Caco-2 (cell line): ENCODE measurements at regions not wholly inside any gene's neighbourhood (a gene's known extent, or its start where the extent isn't known, plus 50 kb on each side); places are given as distances from the start of the nearest gene placed in this dataset.

Experiments
- BruUV-seq: library from RNA; stranded (reverse); fragments of 400-500 nt; replicated peaks from 2 replicates; lab custom pipeline; 2021; lab: Mats Ljungman, UMichigan
- CTCF ChIA-PET: fragments of 300-600 bp; sonication (Branson Sonifier 250); formaldehyde crosslinking; loops from one replicate; lab custom pipeline; 2022; ENCODE audit warnings: antibody characterized with exemption; lab: Charles Lee
- POLR2A ChIA-PET: fragments of 300-600 bp; sonication (Branson Sonifier 250); formaldehyde crosslinking; loops from one replicate; lab custom pipeline; 2022; ENCODE audit warnings: antibody characterized with exemption; lab: Charles Lee
- DNase-seq, 2 experiments: peaks; one replicate each; pipeline versions ENCODE4 v3.0.0 to v3.0.0-alpha.2; 2020 to 2022
- H3K27me3 ChIP-seq: replicated peaks from 2 replicates; pipeline ENCODE4 v1.6.0; 2011; ENCODE audit warnings: low read length; ENCODE audit not compliant: control insufficient read depth, insufficient read depth
- H3K36me3 ChIP-seq: 2 replicates; pipeline ENCODE4 v1.5.1; 2011; ENCODE audit warnings: low read length; ENCODE audit not compliant: control insufficient read depth, insufficient read depth
- H3K4me1 ChIP-seq: fragments of 250-450 bp; sonication (Bioruptor Pico); 2 replicates; pipeline ENCODE4 v1.5.1; 2020; ENCODE audit warnings: mild to moderate bottlenecking
- H3K4me3 ChIP-seq: 2 replicates; pipeline ENCODE4 v1.5.1; 2011; ENCODE audit warnings: low read depth, mild to moderate bottlenecking, control low read depth, low read length
- H3K9me3 ChIP-seq: fragments of 250-450 bp; sonication (Bioruptor Pico); 2 replicates; pipeline ENCODE4 v1.5.1; 2020; ENCODE audit warnings: mild to moderate bottlenecking, moderate library complexity
- H3K27ac Mint-ChIP-seq: one replicate; pipeline ENCODE4 v1.8.0; 2022; ENCODE audit warnings: mixed read lengths; ENCODE audit not compliant: unreplicated experiment
- H3K27me3 Mint-ChIP-seq: one replicate; pipeline ENCODE4 v1.8.0; 2022; ENCODE audit warnings: mixed read lengths; ENCODE audit not compliant: insufficient read depth, unreplicated experiment
- H3K36me3 Mint-ChIP-seq: one replicate; pipeline ENCODE4 v1.8.0; 2022; ENCODE audit warnings: mild to moderate bottlenecking, mixed read lengths; ENCODE audit not compliant: insufficient read depth, unreplicated experiment
- H3K4me1 Mint-ChIP-seq: one replicate; pipeline ENCODE4 v1.8.0; 2022; ENCODE audit warnings: low read depth, mixed read lengths; ENCODE audit not compliant: unreplicated experiment
- H3K4me3 Mint-ChIP-seq: one replicate; pipeline ENCODE4 v1.8.0; 2022; ENCODE audit warnings: mild to moderate bottlenecking, moderate library complexity, mixed read lengths; ENCODE audit not compliant: unreplicated experiment
- H3K9me3 Mint-ChIP-seq: one replicate; pipeline ENCODE4 v1.8.0; 2022; ENCODE audit warnings: mixed read lengths; ENCODE audit not compliant: unreplicated experiment
- intact Hi-C: fragments of 100-400 bp; cut with micrococcal nuclease; formaldehyde crosslinking; loops from one replicate; pipeline ENCODE4 v1.10.0; 2022; ENCODE audit not compliant: unreplicated experiment
- TF ChIP-seq, protein P1 (sequence below), 2 experiments: fragments of 200-600 bp in 1 of 2; IDR thresholded peaks; 1 replicate in 1 of 2; 2 replicates in 1 of 2; pipeline versions ENCODE4 v1.5.1 to v1.8.0; 2011 to 2022; ENCODE audit warnings: antibody characterized with exemption in 1 of 2, control low read depth in 1 of 2, inconsistent platforms in 1 of 2, low read depth in 1 of 2, low read length in 1 of 2, mild to moderate bottlenecking in 1 of 2, moderate library complexity in 1 of 2; ENCODE audit not compliant: insufficient read depth in 1 of 2, severe bottlenecking in 1 of 2, unreplicated experiment in 1 of 2

DNA sequence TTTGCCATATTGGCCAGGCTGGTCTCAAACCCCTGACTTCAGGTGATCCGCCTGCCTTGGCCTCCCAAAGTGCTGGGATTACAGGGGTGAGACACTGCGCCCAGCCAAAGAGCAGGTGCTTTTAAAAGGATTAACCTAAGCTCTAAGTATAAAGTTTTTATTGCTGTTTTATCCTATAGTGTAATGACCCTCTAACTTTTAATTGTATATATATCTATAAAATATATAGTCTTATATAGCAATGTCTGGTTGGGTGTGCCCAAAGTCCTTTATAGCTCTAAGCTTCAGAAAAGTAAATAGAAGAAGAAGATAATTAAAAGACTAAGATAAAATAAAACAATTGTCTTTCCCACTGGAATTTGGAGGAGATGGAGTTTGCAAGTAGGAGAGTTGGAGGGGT, 73.8 kb upstream of the ATP5PO start:
- DNase-seq = no peak
- H3K9me3 Mint-ChIP-seq = peaks cover 9% of the 10 kb centered on the region
- H3K27me3 ChIP-seq = no peaks in the 10 kb centered on the region
- H3K4me3 Mint-ChIP-seq = no peak overlapping the region
- H3K27ac Mint-ChIP-seq = no peak overlapping the region
- POLR2A ChIA-PET = interaction anchor here (0.5 kb wide), 1 partner anchor 12 kb away, joined by 4 read pairs; no protein-coding TSS in a partner anchor
- H3K36me3 ChIP-seq = no peaks in the 10 kb centered on the region
- H3K36me3 Mint-ChIP-seq = no peaks in the 10 kb centered on the region
- no peaks in the 10 kb centered on the region for H3K9me3 ChIP-seq
- H3K4me3 ChIP-seq = no peak overlapping the region
- H3K4me1 Mint-ChIP-seq = peaks cover 28% of the 10 kb centered on the region
- CTCF ChIA-PET = no interaction called here
- H3K4me1 ChIP-seq = peaks cover 13% of the 10 kb centered on the region
- BruUV-seq = no TSS peak
- no peaks in the 10 kb centered on the region for H3K27me3 Mint-ChIP-seq
- intact Hi-C loops = no loop called here
- TF ChIP-seq, protein P1, sequence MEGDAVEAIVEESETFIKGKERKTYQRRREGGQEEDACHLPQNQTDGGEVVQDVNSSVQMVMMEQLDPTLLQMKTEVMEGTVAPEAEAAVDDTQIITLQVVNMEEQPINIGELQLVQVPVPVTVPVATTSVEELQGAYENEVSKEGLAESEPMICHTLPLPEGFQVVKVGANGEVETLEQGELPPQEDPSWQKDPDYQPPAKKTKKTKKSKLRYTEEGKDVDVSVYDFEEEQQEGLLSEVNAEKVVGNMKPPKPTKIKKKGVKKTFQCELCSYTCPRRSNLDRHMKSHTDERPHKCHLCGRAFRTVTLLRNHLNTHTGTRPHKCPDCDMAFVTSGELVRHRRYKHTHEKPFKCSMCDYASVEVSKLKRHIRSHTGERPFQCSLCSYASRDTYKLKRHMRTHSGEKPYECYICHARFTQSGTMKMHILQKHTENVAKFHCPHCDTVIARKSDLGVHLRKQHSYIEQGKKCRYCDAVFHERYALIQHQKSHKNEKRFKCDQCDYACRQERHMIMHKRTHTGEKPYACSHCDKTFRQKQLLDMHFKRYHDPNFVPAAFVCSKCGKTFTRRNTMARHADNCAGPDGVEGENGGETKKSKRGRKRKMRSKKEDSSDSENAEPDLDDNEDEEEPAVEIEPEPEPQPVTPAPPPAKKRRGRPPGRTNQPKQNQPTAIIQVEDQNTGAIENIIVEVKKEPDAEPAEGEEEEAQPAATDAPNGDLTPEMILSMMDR (IDR thresholded peaks at IDR 0.05; ENCODE audit: insufficient read depth in 1 of 2, low read depth in 1 of 2, low read length in 1 of 2, severe bottlenecking in 1 of 2, unreplicated experiment in 1 of 2) = no peak

DNA sequence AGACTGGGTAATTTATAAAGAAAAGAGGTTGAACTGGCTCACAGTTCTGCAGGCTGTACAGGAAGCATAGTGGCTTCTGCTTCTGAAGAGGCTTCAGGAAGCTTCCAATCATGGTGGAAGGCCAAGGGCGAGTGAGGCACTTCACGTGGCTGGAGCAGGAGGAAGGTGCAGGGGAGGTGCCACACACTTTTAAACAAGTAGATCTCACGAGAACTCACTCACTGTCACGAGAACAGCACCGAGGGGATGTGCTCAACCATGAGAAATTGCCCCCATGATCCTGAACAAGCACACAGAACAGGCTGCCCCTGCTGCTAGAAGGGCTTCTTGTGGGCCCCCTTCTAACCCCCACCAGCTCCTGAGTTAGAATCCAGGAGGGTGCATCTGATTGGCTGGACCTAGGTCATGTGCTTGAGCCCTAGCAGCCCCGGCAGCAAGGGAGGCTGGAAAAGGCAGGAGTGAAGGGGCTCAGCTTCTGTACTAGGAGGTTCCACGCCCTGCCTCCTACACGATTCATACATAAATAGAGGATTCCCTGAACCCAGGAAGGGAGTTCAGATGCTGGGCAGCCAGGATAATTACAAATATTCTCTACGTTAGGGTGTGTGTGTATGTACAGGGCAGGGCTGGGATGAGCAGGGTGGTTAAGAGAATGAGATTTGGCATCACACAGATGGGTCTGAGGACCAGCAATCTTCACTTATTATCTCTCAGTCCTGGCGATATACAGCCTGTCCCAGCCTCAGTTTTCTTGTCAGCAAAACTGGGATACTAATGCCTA, 72.8 kb upstream of the ATP5PO start:
- BruUV-seq = no TSS peak
- CTCF ChIA-PET = no interaction called here

DNA sequence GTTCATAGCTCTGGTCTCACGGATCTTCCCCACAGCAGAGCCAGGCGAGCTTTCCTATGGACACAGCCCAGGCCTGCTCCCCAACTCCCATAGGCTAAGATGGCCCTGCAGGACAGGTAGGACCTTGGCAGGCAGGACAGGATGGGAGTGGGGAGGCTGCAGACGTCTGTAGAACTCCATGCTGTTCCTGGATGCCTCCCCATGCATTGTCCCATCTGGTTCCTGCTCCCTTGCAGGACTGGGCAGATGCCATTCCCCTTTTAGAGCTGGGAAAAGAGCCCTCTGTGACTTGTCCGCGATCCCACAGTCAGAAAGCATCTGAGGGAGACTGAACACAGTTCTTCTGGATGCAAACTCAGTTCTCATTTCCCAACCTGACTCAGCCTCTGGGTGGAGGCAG, 71.9 kb upstream of the ATP5PO start:
- Mint-ChIP-seq H3K36me3 (no peaks in the 10 kb centered on the region), H3K4me1 (peaks cover 31% of the 10 kb centered on the region), H3K27ac (no peak overlapping the region), H3K4me3 (no peak overlapping the region), H3K27me3 (no peaks in the 10 kb centered on the region), H3K9me3 (peaks cover 9% of the 10 kb centered on the region)
- Histone ChIP-seq H3K4me3 (no peak overlapping the region), H3K27me3 (no peaks in the 10 kb centered on the region), H3K9me3 (no peaks in the 10 kb centered on the region), H3K4me1 (0 out of 2 replicates have a peak, but pooled peaks cover 3% of the 10 kb centered on the region), H3K36me3 (no peaks in the 10 kb centered on the region)
- no TSS peak for BruUV-seq
- no peak for DNase-seq
- ChIA-PET POLR2A (interaction anchor here (1.2 kb wide), 1 partner anchor 40 kb away, joined by 3 read pairs; no protein-coding TSS in a partner anchor), CTCF (no interaction called here)
- TF ChIP-seq, protein P1 (IDR thresholded peaks at IDR 0.05; ENCODE audit: insufficient read depth in 1 of 2, low read depth in 1 of 2, low read length in 1 of 2, severe bottlenecking in 1 of 2, unreplicated experiment in 1 of 2) = no peak
- intact Hi-C loops = no loop called here

More for the DNA sequence above, 72.8 kb upstream of the ATP5PO start:
- intact Hi-C loops = no loop called here
- no peaks in the 10 kb centered on the region for H3K9me3 ChIP-seq
- H3K36me3 ChIP-seq = no peaks in the 10 kb centered on the region
- no peak overlapping the region for H3K4me3 ChIP-seq
- POLR2A ChIA-PET = no interaction called here
- Mint-ChIP-seq H3K4me3 (no peak overlapping the region), H3K27me3 (no peaks in the 10 kb centered on the region), H3K36me3 (no peaks in the 10 kb centered on the region), H3K27ac (no peak overlapping the region), H3K9me3 (peaks cover 9% of the 10 kb centered on the region), H3K4me1 (peaks cover 31% of the 10 kb centered on the region)
- peaks cover 8% of the 10 kb centered on the region for H3K4me1 ChIP-seq
- no peaks in the 10 kb centered on the region for H3K27me3 ChIP-seq
- TF ChIP-seq, protein P1 (IDR thresholded peaks at IDR 0.05; ENCODE audit: insufficient read depth in 1 of 2, low read depth in 1 of 2, low read length in 1 of 2, severe bottlenecking in 1 of 2, unreplicated experiment in 1 of 2) = no peak
- no peak for DNase-seq
